A549 (cell line): ENCODE measurements at regions not wholly inside any gene's neighbourhood (a gene's known extent, or its start where the extent isn't known, plus 50 kb on each side); places are given as distances from the start of the nearest gene placed in this dataset.

Experiments used
- ATAC-seq, 2 experiments: fragments of 200-7000 bp in 1 of 2; fragments of >200 bp in 1 of 2; cut with Nextera tagmentation in 1 of 2; cut with Tn5 transposase in 1 of 2; 3 replicates each; pipeline versions ENCODE4 v1.8.0 to v1.9.1; 2018 to 2020; ENCODE audit warnings: mild to moderate bottlenecking in 1 of 2, moderate library complexity in 1 of 2
- CTCF ChIA-PET: fragments of 300-600 bp; sonication (Branson Sonifier 250); formaldehyde crosslinking; extraction: SDS; loops from one replicate; lab custom pipeline; 2021; ENCODE audit warnings: antibody characterized with exemption, inconsistent platforms; lab: Yijun Ruan, JAX
- POLR2A ChIA-PET: fragments of 350-600 bp; formaldehyde crosslinking; extraction: SDS; loops from one replicate; lab custom pipeline; 2021; ENCODE audit warnings: antibody characterized with exemption, inconsistent platforms; lab: Yijun Ruan, JAX
- DNase-seq, 2 experiments: peaks; one replicate each; pipeline versions ENCODE4 v3.0.0 to v3.0.0-alpha.2; 2011 to 2016; ENCODE audit warnings: low read depth in 1 of 2, low spot score in 1 of 2
- FAIRE-seq: peaks from 2 replicates; lab custom pipeline; 2011; peaks lifted over from hg19 to GRCh38; lab: Jason Lieb, UNC
- H3K27ac ChIP-seq, 2 experiments: fragments of >200 bp; sonication (Bioruptor Twin); formaldehyde crosslinking; 3 replicates each; pipeline ENCODE4 v1.5.1; 2016 to 2017
- H3K4me1 ChIP-seq: fragments of >200 bp; sonication (Bioruptor Twin); formaldehyde crosslinking; 3 replicates; pipeline ENCODE4 v1.6.1; 2016
- H3K4me2 ChIP-seq: fragments of >200 bp; sonication (Bioruptor Twin); formaldehyde crosslinking; 3 replicates; pipeline ENCODE4 v1.6.1; 2016
- H3K4me3 ChIP-seq: fragments of >200 bp; sonication (Bioruptor Twin); formaldehyde crosslinking; 3 replicates; pipeline ENCODE4 v1.5.1; 2016
- H3K9me3 ChIP-seq: fragments of >200 bp; sonication (Bioruptor Twin); formaldehyde crosslinking; 3 replicates; pipeline ENCODE4 v1.6.1; 2016
- BCL3 ChIP-seq: fragments of >200 bp; sonication (Bioruptor Twin); formaldehyde crosslinking; IDR thresholded peaks from 3 replicates; pipeline ENCODE4 v1.6.1; 2016
- EHMT2 ChIP-seq: fragments of 200-600 bp; sonication (generic); IDR thresholded peaks from 2 replicates; pipeline ENCODE4 v1.6.1; 2016; ENCODE audit warnings: antibody characterized with exemption, low read depth, mild to moderate bottlenecking, moderate library complexity
- ELK1 ChIP-seq: fragments of 150-350 bp; IDR thresholded peaks from 2 replicates; pipeline ENCODE4 v1.6.1; 2014; ENCODE audit warnings: low read depth, mild to moderate bottlenecking, low read length
- FOSB ChIP-seq: fragments of 250-450 bp; sonication (Bioruptor Pico); IDR thresholded peaks from 2 replicates; pipeline ENCODE4 v1.5.0; 2020; ENCODE audit warnings: mild to moderate bottlenecking, moderate library complexity
- FOXS1 ChIP-seq: fragments of 250-450 bp; sonication (Bioruptor Pico); IDR thresholded peaks from 2 replicates; pipeline ENCODE4 v1.5.0; 2020; ENCODE audit warnings: mild to moderate bottlenecking, moderate library complexity
- HES2 ChIP-seq: fragments of >200 bp; sonication (Bioruptor Twin); formaldehyde crosslinking; IDR thresholded peaks from 2 replicates; pipeline ENCODE4 v1.6.1; 2016
- HMGXB4 ChIP-seq: fragments of 250-450 bp; sonication (Bioruptor Pico); IDR thresholded peaks from 2 replicates; pipeline ENCODE4 v1.5.0; 2021; ENCODE audit warnings: mild to moderate bottlenecking, moderate library complexity, borderline replicate concordance
- KDM1A ChIP-seq: fragments of 200-600 bp; sonication (generic); IDR thresholded peaks from 2 replicates; pipeline ENCODE4 v1.6.1; 2016; ENCODE audit warnings: low read depth, mild to moderate bottlenecking
- MAX ChIP-seq: IDR thresholded peaks from 2 replicates; pipeline ENCODE4 v1.6.1; 2012
- MAZ ChIP-seq: fragments of 150-350 bp; IDR thresholded peaks from 2 replicates; pipeline ENCODE4 v1.6.1; 2014; ENCODE audit warnings: antibody characterized with exemption, low read depth, low read length, borderline replicate concordance
- PBX3 ChIP-seq: IDR thresholded peaks from 2 replicates; pipeline ENCODE4 v1.6.1; 2012
- POLR2A ChIP-seq: IDR thresholded peaks from 2 replicates; pipeline ENCODE4 v1.6.1; 2012; ENCODE audit warnings: mild to moderate bottlenecking, low read length
- POLR2AphosphoS2 ChIP-seq: conservative IDR thresholded peaks from 2 replicates; pipeline ENCODE4 v1.6.1; 2012; ENCODE audit warnings: low read length, improper control_type of control experiment, inconsistent platforms
- RAD21 ChIP-seq, 2 experiments: fragments of >200 bp in 1 of 2; sonication (Bioruptor Twin) in 1 of 2; formaldehyde crosslinking in 1 of 2; IDR thresholded peaks in 1 of 2; conservative IDR thresholded peaks in 1 of 2; 2 replicates in 1 of 2; 3 replicates in 1 of 2; pipeline ENCODE4 v1.6.1; 2012 to 2018; ENCODE audit warnings: inconsistent platforms in 1 of 2
- RARB ChIP-seq: fragments of 250-450 bp; sonication (Bioruptor Pico); IDR thresholded peaks from 2 replicates; pipeline ENCODE4 v1.8.0; 2021; ENCODE audit warnings: mild to moderate bottlenecking, moderate library complexity
- SMC3 ChIP-seq: fragments of >200 bp; sonication (Bioruptor Twin); formaldehyde crosslinking; IDR thresholded peaks from 3 replicates; pipeline ENCODE4 v1.6.1; 2018; ENCODE audit warnings: inconsistent platforms
- TFCP2L1 ChIP-seq: fragments of 250-450 bp; sonication (Bioruptor Pico); IDR thresholded peaks from 2 replicates; pipeline ENCODE4 v1.5.0; 2021; ENCODE audit warnings: mild to moderate bottlenecking
- ZC3H11A ChIP-seq: fragments of 450-650 bp; IDR thresholded peaks from 2 replicates; pipeline ENCODE4 v1.6.1; 2014; ENCODE audit warnings: antibody characterized with exemption, mild to moderate bottlenecking
- ZFP36 ChIP-seq: fragments of 450-650 bp; IDR thresholded peaks from 2 replicates; pipeline ENCODE4 v1.6.1; 2014; ENCODE audit warnings: borderline replicate concordance; ENCODE audit not compliant: partially characterized antibody
- ZNF302 ChIP-seq: fragments of 250-450 bp; sonication (Bioruptor Pico); IDR thresholded peaks from 2 replicates; pipeline ENCODE4 v1.9.0; 2021; ENCODE audit warnings: inconsistent platforms, mild to moderate bottlenecking, moderate library complexity
- WGBS: methylation state at CpG from one replicate; pipeline ENCODE4 v1.1.6; 2017; ENCODE audit errors: missing lambda C conversion rate; 5-methylcytosine and 5-hydroxymethylcytosine counted together

GRCh38 chr4:96509039-96509741 lies 669.3 kb downstream of the PDHA2 start:
- CTCF ChIA-PET, result no interaction called here

GRCh38 chr4:96519291-96519690 lies 679.4 kb downstream of the PDHA2 start:
- ChIA-PET POLR2A (no interaction called here), CTCF (no interaction called here)
- FAIRE-seq (no peak), ATAC-seq (no peak), DNase-seq (no peak)
- H3K4me2 ChIP-seq, result no peak overlapping the region
- TF ChIP-seq BCL3 (no peak), HMGXB4 (CRISPR knock-in tag) (no peak), SMC3 (no peak), MAZ (no peak), RARB (CRISPR knock-in tag) (no peak), MAX (no peak), POLR2AphosphoS2 (no peak), EHMT2 (no peak)
- no peaks in the 10 kb centered on the region for H3K9me3 ChIP-seq
- no peak overlapping the region for H3K27ac ChIP-seq
- no peak overlapping the region for H3K4me3 ChIP-seq
- 14% methylated on average over 1 of the region's 1 CpG for WGBS
- no peaks in the 10 kb centered on the region for H3K4me1 ChIP-seq

More at GRCh38 chr4:96509039-96509741, 669.3 kb downstream of the PDHA2 start:
- Histone ChIP-seq H3K4me2 (no peak overlapping the region), H3K4me3 (no peak overlapping the region), H3K27ac (no peak overlapping the region), H3K9me3 (no peaks in the 10 kb centered on the region), H3K4me1 (no peaks in the 10 kb centered on the region)
- POLR2A ChIA-PET, result no interaction called here
- FAIRE-seq, result no peak
- ATAC-seq, result no peak
- 0% methylated on average over 2 of the region's 2 CpGs for WGBS
- TF ChIP-seq POLR2A (no peak), TFCP2L1 (CRISPR knock-in tag) (no peak), ZFP36 (no peak), RAD21 (conservative IDR thresholded peaks at IDR 0.05 in 1 of 2, IDR thresholded peaks at IDR 0.05 in 1 of 2) (no peak), HMGXB4 (CRISPR knock-in tag) (no peak), FOXS1 (no peak)
- no peak for DNase-seq

GRCh38 chr4:96521046-96521536 lies 681.2 kb downstream of the PDHA2 start:
- ATAC-seq, result no peak
- CTCF ChIA-PET, result no interaction called here

More at GRCh38 chr4:96521046-96521536, 681.2 kb downstream of the PDHA2 start:
- Histone ChIP-seq H3K4me2 (no peak overlapping the region), H3K27ac (no peak overlapping the region), H3K9me3 (no peaks in the 10 kb centered on the region), H3K4me1 (no peaks in the 10 kb centered on the region), H3K4me3 (no peak overlapping the region)
- POLR2A ChIA-PET, result no interaction called here
- TF ChIP-seq HMGXB4 (CRISPR knock-in tag) (no peak), ZC3H11A (no peak), FOSB (no peak), KDM1A (no peak), ZNF302 (CRISPR knock-in tag) (no peak), ELK1 (no peak), HES2 (no peak), PBX3 (no peak)
- 0% methylated on average over 1 of the region's 18 CpGs for WGBS
- FAIRE-seq (no peak), DNase-seq (no peak)
